MM.1S (cell line): ENCODE measurements at regions not wholly inside any gene's neighbourhood (a gene's known extent, or its start where the extent isn't known, plus 50 kb on each side); places are given as distances from the start of the nearest gene placed in this dataset.

ENCODE experiments used
- EZH2 ChIP-seq: fragments of 300-600 bp; sonication (generic); optimal IDR thresholded peaks from 2 replicates; pipeline ENCODE3; 2017; ENCODE audit warnings: low read depth, mild to moderate bottlenecking, antibody characterized with exemption, low read length, mixed read lengths
- EZH2phosphoT487 ChIP-seq: fragments of 300-600 bp; sonication (generic); IDR thresholded peaks from 2 replicates; pipeline ENCODE4 v1.6.1; 2018; ENCODE audit warnings: antibody characterized with exemption, low read length
- TF ChIP-seq, protein P1 (sequence below): fragments of 300-600 bp; sonication (generic); IDR thresholded peaks from 2 replicates; pipeline ENCODE4 v1.5.1; 2016; ENCODE audit warnings: antibody characterized with exemption, low read length, mixed read lengths

GRCh38 chr18:25595274-25596060 is 243.5 kb upstream of the ZNF521 start:
- TF ChIP-seq, protein P1, sequence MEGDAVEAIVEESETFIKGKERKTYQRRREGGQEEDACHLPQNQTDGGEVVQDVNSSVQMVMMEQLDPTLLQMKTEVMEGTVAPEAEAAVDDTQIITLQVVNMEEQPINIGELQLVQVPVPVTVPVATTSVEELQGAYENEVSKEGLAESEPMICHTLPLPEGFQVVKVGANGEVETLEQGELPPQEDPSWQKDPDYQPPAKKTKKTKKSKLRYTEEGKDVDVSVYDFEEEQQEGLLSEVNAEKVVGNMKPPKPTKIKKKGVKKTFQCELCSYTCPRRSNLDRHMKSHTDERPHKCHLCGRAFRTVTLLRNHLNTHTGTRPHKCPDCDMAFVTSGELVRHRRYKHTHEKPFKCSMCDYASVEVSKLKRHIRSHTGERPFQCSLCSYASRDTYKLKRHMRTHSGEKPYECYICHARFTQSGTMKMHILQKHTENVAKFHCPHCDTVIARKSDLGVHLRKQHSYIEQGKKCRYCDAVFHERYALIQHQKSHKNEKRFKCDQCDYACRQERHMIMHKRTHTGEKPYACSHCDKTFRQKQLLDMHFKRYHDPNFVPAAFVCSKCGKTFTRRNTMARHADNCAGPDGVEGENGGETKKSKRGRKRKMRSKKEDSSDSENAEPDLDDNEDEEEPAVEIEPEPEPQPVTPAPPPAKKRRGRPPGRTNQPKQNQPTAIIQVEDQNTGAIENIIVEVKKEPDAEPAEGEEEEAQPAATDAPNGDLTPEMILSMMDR: no peak
- TF ChIP-seq EZH2: no peak
- TF ChIP-seq EZH2phosphoT487: no peak
